ENCODE measurements at regions not wholly inside any gene's neighbourhood (a gene's known extent, or its start where the extent isn't known, plus 50 kb on each side); places are given as distances from the start of the nearest gene placed in this dataset.

GRCh38 chr9:27847818-27848217, 274.5 kb upstream of the C9orf72 start:
- intact Hi-C loops (cut with DNase I), result no loop called here
- no peak for DNase-seq

- intact Hi-C loops (cut with DNase I), result no loop called here
- DNase-seq, result no peak
These were observed 275.0 kb upstream of the C9orf72 start for GRCh38 chr9:27848315-27848714.

- intact Hi-C loops (cut with DNase I), result no loop called here
- DNase-seq, result no peak
These were observed 278.6 kb upstream of the C9orf72 start for GRCh38 chr9:27851858-27852257.

- DNase-seq, result no peak
- intact Hi-C loops (cut with DNase I), result no loop called here
These were observed 280.2 kb upstream of the C9orf72 start for GRCh38 chr9:27853529-27853928.

DNA sequence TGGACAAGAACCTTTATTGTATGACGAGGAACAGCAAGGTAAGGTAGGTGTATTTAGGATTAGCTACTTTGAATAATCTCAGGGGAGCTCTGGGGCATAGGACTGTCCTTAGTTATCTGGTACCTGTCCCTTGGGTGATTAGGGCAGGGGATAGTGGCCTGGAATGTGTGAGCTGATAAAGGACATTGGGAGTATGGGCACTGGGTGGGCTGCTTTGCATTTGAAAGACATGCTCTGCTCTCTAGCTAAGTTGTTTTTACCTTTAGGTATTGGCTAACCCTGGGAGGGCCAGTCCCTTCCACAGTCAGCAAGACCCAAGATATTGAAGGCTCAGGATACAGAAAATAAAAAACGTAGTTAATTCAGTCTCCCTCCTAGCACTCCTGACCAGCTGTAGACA, 282.8 kb upstream of the C9orf72 start:
- no peak for DNase-seq
- intact Hi-C loops (cut with DNase I), result no loop called here

GRCh38 chr9:27856748-27857147, 283.5 kb upstream of the C9orf72 start:
- intact Hi-C loops (cut with DNase I), result no loop called here
- DNase-seq, result no peak

- intact Hi-C loops (cut with DNase I), result no loop called here
- DNase-seq, result no peak
These were observed 288.6 kb upstream of the C9orf72 start for GRCh38 chr9:27861887-27862286.

- no peak for DNase-seq
- intact Hi-C loops (cut with DNase I), result no loop called here
These were observed 291.6 kb upstream of the C9orf72 start for GRCh38 chr9:27864644-27865438.

DNA sequence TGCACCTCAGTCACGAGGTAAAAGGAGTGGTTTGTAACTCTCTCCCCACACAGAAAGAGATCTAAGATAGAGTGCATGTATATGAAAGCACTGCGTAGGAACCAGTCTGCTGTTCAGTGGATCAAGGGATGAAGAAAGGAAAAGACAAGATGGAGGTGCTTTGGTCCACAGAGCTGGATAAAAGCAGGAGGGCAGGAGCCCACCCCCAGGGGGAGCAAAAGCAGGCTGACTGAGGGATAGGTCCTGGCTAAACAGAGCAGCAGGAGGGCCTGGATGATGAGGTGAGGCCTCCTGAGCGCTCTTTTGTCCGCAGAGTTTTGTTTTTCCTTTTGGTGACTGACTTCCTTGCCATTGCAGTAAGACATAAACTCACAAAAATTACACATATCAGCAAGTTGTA, 293.5 kb upstream of the C9orf72 start:
- no peak for DNase-seq

GRCh38 chr9:27870404-27870803, 297.1 kb upstream of the C9orf72 start:
- no peak for DNase-seq
- intact Hi-C loops (cut with DNase I), result no loop called here

More for the DNA sequence above, 293.5 kb upstream of the C9orf72 start:
- intact Hi-C loops (cut with DNase I), result no loop called here

GRCh38 chr9:27880156-27880555, 306.9 kb upstream of the C9orf72 start:
- no peak for DNase-seq
- intact Hi-C loops (cut with DNase I), result no loop called here

DNA sequence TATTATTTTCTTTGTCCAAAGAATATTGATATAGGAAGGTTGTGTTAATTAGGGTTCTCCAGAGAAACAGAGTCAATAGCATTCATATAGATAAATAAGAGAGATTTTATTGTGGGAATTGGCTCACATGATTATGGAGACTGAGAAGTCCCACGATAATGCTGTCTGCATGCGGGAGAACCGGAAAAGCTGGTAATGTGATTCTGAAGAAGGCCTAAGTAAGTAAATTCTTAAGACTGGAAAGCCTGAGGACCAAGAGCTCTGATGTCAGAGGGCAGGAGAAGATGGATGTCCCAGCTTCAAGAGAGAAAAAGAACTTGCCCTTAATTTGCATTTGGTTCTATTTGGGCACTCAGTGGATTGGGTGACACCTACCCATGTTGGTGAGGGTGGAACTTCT, 307.4 kb upstream of the C9orf72 start:
- intact Hi-C loops (cut with DNase I), result no loop called here

DNA sequence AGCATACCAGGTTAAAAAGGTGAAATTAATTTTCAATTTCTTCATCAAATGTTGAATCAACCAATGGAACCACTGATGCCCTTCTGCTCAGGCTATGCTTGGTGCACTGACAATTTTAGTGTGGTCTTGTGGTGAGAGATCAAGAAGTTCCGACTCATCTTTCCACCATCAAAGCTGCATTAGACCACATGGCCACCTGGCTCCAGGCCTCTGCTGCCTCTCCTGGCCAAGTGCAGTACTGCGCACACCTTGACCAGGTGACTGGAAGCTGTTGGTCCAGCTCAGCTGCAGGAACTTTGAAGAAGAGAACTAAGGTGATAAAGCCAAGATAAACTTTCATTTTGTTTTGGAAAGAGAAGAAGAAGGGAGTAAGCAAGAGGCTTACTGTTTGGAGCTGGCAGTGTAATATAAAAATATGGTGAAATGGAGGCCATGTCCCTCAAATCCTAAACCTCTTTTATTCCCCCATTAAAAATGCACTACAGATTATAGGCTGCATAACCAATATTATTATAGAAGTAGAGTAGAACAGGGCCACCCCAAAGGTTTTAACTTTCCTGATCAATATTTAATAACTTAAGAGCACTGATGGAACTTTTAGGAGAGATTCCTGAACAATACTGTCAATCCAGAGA, 315.5 kb upstream of the C9orf72 start:
- peak in 1 of 42 donors; percentile 16 for DNase-seq
- intact Hi-C loops (cut with DNase I), result no loop called here

More for the DNA sequence above, 307.4 kb upstream of the C9orf72 start:
- DNase-seq, result no peak

DNA sequence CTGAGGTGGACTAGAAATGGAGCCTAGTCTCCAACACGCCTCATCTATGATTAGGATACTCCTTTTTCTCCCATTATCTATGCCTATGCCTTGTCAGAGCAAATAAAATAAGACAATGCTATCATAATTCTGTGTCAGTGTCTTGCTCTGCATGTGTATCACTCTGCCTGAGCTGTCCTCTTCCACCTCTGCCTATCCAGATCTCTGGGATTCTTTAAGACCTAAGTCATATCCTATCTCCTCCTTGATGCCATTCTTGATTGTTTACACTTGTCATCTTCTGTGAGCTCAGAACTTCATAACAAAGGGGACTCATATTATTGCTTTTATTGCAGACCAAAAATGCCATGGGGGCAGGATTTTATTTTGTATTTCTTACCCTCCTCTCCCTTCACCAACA, 351.2 kb upstream of the C9orf72 start:
- DNase-seq, result no peak
- intact Hi-C loops (cut with DNase I), result no loop called here

- no peak for DNase-seq
- intact Hi-C loops (cut with DNase I), result no loop called here
These were observed 352.5 kb upstream of the C9orf72 start for GRCh38 chr9:27925815-27926214.

DNA sequence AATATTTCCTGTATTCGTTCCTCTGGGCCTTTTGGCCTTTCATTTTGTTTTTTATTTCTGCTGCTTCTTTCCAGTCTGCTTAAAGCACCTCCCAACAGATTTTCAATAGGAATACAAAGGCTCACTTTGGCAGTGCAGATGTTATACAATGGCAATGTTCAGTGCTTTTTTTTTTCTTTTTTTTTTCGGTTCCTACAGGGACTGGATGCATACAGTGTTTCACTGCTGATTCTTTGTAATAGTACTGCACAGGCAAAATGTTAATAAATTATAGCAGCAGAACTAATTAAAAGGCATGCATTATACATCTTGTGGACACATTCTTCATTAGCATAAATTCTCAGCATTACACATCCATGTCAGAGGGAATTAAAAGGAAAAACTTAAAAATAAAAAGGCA, 356.6 kb upstream of the C9orf72 start:
- no peak for DNase-seq
- intact Hi-C loops (cut with DNase I), result no loop called here

DNA sequence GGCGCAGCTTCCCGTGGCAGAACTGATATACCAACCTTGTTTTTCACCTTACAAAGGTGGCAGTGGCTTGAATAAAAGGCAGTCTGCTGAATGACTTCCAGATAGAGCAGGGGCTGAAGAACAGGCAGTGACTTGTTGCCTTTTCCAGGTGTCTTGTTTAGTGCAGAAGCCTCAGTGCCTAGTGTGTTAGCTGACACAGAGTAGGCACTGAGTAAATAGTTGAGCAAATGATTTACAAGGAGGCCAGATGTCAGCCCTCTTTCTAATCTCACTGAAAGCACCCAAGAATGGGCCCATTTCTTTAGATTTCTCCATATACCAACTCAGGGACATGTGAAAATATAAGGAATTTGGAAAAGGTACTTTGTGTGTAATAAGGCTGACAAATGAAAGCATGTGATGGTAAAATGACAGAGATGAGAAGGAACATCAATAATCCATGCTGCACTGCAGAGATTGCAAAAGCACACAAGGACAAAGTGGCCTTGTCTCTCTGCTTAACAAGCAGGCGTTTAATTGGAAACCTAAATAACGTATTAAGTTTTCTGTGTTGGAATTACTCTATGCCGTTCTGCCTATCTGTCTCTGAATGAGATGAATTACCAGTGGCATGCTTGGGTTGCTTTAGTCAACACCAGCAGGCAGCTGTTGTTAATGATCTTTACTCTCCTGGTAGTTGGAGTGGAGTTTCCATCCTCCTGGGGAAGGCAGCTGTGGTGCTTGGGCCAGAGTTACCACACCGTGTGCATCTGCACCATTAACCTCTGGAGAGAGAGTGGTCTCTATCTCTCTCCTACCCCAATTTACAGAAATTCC, 360.1 kb upstream of the C9orf72 start:
- intact Hi-C loops (cut with DNase I), result no loop called here
- no peak for DNase-seq

DNA sequence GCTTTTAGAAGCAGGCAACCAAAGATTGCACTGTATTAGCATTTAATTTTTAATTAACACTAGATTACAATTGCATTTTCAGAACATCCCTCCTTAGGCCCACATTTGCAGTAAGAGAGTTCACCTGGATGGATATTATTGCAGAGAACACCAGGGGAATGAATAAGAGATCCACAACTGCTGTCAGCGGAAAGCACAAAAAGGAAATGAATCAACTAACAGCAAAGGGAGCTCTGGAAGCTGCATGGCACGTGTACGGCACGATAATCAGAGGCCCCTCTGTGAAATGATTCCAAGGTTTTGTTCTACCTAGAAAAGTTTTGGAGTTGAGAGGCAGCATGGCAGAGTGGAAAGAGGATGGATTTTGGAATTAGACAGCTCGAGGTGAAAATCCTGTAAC, 361.2 kb upstream of the C9orf72 start:
- no peak for DNase-seq
- intact Hi-C loops (cut with DNase I), result no loop called here

GRCh38 chr9:27939186-27939585, 365.9 kb upstream of the C9orf72 start:
- no peak for DNase-seq
- intact Hi-C loops (cut with DNase I), result no loop called here

DNA sequence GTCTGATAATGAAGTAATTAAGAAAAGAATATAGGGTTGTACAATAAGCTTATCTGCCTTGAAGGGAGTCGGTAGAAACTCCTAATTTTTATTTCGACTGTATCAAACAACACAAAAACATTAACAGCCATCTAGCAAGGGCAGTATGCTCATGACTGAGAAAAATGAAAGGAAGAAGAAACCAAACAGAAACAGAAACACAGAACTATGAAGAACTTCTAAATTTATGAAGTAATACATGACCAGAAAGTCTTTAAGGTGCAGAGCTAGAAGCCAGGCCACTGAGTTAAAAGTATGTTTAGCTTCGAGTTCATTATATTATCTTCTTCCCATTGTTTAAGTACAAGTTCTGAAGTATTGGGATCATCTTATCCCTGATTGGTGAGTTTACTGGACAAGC, 367.3 kb upstream of the C9orf72 start:
- no peak for DNase-seq
- intact Hi-C loops (cut with DNase I), result no loop called here
